Stimulated activated memory B cell treated with anti-CD40 and anti-IgM and Interleukin-4, amounts not matched to agents 10 μg/mL and 1 μg/mL and 100 μg/mL, for 72 hours (primary cell): ENCODE measurements at regions not wholly inside any gene's neighbourhood (a gene's known extent, or its start where the extent isn't known, plus 50 kb on each side); places are given as distances from the start of the nearest gene placed in this dataset.

ENCODE experiments used
- ATAC-seq: fragments of 150-1000 bp; cut with Tn5 transposase; 2 replicates; pipeline ENCODE4 v1.10.0; 2021
- H3K27ac Mint-ChIP-seq: one replicate; pipeline ENCODE4 v1.8.0; 2022; ENCODE audit warnings: mild to moderate bottlenecking, mixed read lengths
- H3K27me3 Mint-ChIP-seq: one replicate; pipeline ENCODE4 v1.8.0; 2022; ENCODE audit warnings: mixed read lengths
- H3K36me3 Mint-ChIP-seq: one replicate; pipeline ENCODE4 v1.8.0; 2022; ENCODE audit warnings: mixed read lengths
- H3K4me1 Mint-ChIP-seq: one replicate; pipeline ENCODE4 v1.8.0; 2022; ENCODE audit warnings: mixed read lengths
- H3K4me3 Mint-ChIP-seq: one replicate; pipeline ENCODE4 v1.8.0; 2022; ENCODE audit warnings: mild to moderate bottlenecking, moderate library complexity, mixed read lengths
- H3K9me3 Mint-ChIP-seq: one replicate; pipeline ENCODE4 v1.8.0; 2022; ENCODE audit warnings: mixed read lengths

GRCh38 chr13:90545070-90545840 lies 802.2 kb upstream of the MIR17HG start:
- Mint-ChIP-seq H3K27ac (no peak overlapping the region), H3K36me3 (no peaks in the 10 kb centered on the region), H3K4me3 (no peak overlapping the region), H3K9me3 (peaks cover 14% of the 10 kb centered on the region), H3K27me3 (no peaks in the 10 kb centered on the region), H3K4me1 (no peaks in the 10 kb centered on the region)
- ATAC-seq = no peak

DNA sequence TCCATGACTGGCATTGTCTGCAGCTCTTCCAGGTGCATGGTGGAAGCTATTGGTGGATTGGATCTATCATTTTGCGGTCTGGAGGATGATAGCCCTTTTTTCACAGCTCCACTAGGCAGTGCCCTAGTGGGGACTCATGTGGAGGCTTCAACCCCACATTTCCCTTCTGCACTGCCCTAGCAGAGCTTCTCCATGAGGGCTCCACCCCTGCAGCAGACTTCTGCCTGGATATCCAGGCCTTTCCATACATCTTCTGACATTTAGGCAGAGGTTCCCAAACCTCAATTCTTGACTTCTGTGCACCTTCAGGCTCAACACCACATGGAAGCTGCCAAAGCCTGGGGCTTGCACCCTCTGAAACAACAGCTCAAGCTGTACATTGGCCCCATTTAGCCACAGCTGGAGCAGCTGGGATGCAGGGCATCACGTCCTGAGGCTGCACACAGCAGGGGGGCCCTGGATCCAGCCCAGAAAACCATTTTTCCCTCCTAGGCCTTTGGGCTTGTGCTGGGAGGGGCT lies 800.2 kb upstream of the MIR17HG start:
- ATAC-seq = no peak
- Mint-ChIP-seq H3K27me3 (no peaks in the 10 kb centered on the region), H3K9me3 (peaks cover 14% of the 10 kb centered on the region), H3K4me1 (no peaks in the 10 kb centered on the region), H3K4me3 (no peak overlapping the region), H3K36me3 (no peaks in the 10 kb centered on the region), H3K27ac (no peak overlapping the region)

GRCh38 chr13:90551253-90551652 lies 796.2 kb upstream of the MIR17HG start:
- no peaks in the 10 kb centered on the region for H3K36me3 Mint-ChIP-seq
- H3K27ac Mint-ChIP-seq = no peak overlapping the region
- H3K4me1 Mint-ChIP-seq = no peaks in the 10 kb centered on the region
- no peak overlapping the region for H3K4me3 Mint-ChIP-seq
- ATAC-seq = no peak
- H3K27me3 Mint-ChIP-seq = no peaks in the 10 kb centered on the region
- H3K9me3 Mint-ChIP-seq = peaks cover 12% of the 10 kb centered on the region

DNA sequence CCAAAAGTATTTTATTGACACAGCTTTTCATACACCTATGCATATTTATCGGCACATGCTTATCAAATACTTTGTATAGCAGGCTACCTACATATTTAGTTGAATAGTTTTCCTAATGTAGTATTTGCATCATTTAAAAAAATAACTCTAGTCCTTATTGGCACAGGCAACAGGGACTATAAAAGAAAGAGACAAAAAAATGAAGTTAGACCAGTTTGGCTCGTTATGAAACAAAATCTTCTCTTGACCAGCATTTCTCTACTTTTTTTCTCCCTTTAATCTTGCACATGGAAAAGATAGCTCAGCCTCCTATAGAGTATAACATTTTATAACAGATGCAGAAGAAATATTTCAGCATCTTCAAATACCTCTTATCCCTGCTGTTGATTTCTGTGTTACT lies 794.8 kb upstream of the MIR17HG start:
- Mint-ChIP-seq H3K4me3 (no peak overlapping the region), H3K9me3 (peaks cover 8% of the 10 kb centered on the region), H3K27me3 (no peaks in the 10 kb centered on the region), H3K4me1 (no peaks in the 10 kb centered on the region), H3K36me3 (no peaks in the 10 kb centered on the region), H3K27ac (no peak overlapping the region)
- ATAC-seq = no peak

DNA sequence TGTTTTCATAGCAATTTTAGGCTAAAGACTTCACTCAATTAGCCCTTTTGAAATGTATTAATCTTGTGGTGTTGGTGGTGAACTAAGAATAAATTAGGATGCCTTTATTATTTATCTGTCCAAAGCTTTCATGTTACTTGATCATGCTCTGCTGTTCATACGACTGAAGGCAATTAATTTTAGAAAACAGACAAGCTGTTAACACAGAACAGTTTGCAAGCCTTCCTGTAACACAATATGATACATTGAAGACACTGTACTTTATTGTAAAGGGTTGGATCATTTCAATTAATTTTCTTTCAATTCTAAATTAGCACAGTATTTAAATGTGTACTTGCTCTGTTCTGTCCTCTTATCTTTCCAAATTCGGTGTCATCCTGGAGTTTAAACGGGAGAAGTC lies 794.3 kb upstream of the MIR17HG start:
- no peak overlapping the region for H3K27ac Mint-ChIP-seq
- H3K27me3 Mint-ChIP-seq = no peaks in the 10 kb centered on the region

GRCh38 chr13:90557626-90558025 lies 789.9 kb upstream of the MIR17HG start:
- no peaks in the 10 kb centered on the region for H3K27me3 Mint-ChIP-seq

More for the DNA sequence above, 794.3 kb upstream of the MIR17HG start:
- no peak overlapping the region for H3K4me3 Mint-ChIP-seq
- peaks cover 5% of the 10 kb centered on the region for H3K9me3 Mint-ChIP-seq
- ATAC-seq = no peak
- H3K4me1 Mint-ChIP-seq = no peaks in the 10 kb centered on the region
- H3K36me3 Mint-ChIP-seq = no peaks in the 10 kb centered on the region

DNA sequence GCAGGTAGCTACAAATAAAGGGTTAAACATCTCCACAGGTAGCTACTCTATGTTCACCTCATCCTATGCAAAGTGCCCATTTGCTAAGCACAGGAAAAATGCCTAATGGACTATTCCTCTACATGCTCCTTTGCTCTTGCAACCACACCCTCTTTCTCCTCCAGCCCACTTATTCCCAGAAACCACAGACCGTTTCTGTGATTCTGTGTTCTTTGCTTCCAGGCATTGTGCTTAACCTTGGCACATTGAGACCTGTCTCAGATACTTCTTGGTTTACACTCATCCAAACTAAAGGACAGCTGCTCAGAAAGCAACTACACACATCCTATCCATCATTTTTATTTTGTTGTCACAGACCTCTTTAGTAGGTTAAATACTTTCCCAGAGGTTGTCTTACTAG lies 785.0 kb upstream of the MIR17HG start:
- no peak overlapping the region for H3K27ac Mint-ChIP-seq
- H3K36me3 Mint-ChIP-seq = no peaks in the 10 kb centered on the region
- no peaks in the 10 kb centered on the region for H3K4me1 Mint-ChIP-seq
- H3K9me3 Mint-ChIP-seq = peaks cover 5% of the 10 kb centered on the region
- no peak for ATAC-seq
- no peaks in the 10 kb centered on the region for H3K27me3 Mint-ChIP-seq
- H3K4me3 Mint-ChIP-seq = no peak overlapping the region

More at GRCh38 chr13:90557626-90558025, 789.9 kb upstream of the MIR17HG start:
- Mint-ChIP-seq H3K4me3 (no peak overlapping the region), H3K4me1 (no peaks in the 10 kb centered on the region), H3K27ac (no peak overlapping the region), H3K9me3 (peaks cover 7% of the 10 kb centered on the region), H3K36me3 (no peaks in the 10 kb centered on the region)
- no peak for ATAC-seq

DNA sequence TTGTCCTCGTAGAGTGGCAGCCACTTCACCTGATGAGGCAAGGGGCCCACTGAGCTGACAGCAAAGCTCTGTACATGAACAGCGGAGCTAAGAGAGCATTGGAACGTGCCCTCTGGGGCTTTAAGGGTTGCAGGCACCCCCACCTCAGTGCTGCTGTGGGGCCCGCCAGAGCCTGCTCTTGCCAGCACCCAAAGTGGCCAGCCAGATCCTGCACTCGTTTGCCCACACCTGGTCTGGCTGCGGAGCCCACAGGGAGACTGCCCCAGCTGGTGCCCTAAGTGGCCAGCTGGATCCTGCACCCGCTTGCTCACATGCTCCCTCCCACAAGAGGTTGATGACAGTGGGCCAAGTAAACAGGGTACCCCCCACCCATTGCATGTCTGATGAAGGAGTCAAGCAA lies 783.4 kb upstream of the MIR17HG start:
- H3K4me1 Mint-ChIP-seq = no peaks in the 10 kb centered on the region
- H3K4me3 Mint-ChIP-seq = no peak overlapping the region
- no peaks in the 10 kb centered on the region for H3K36me3 Mint-ChIP-seq
- no peak for ATAC-seq
- peaks cover 7% of the 10 kb centered on the region for H3K9me3 Mint-ChIP-seq
- H3K27me3 Mint-ChIP-seq = no peaks in the 10 kb centered on the region
- no peak overlapping the region for H3K27ac Mint-ChIP-seq

- H3K27me3 Mint-ChIP-seq = no peaks in the 10 kb centered on the region
- H3K27ac Mint-ChIP-seq = no peak overlapping the region
- H3K4me1 Mint-ChIP-seq = no peaks in the 10 kb centered on the region
- no peaks in the 10 kb centered on the region for H3K36me3 Mint-ChIP-seq
- ATAC-seq = no peak
- H3K4me3 Mint-ChIP-seq = no peak overlapping the region
- H3K9me3 Mint-ChIP-seq = peaks cover 8% of the 10 kb centered on the region
These were observed 782.9 kb upstream of the MIR17HG start for GRCh38 chr13:90564566-90564965.

GRCh38 chr13:90565985-90566713 lies 781.3 kb upstream of the MIR17HG start:
- no peak for ATAC-seq
- Mint-ChIP-seq H3K4me3 (no peak overlapping the region), H3K27me3 (no peaks in the 10 kb centered on the region), H3K9me3 (peaks cover 5% of the 10 kb centered on the region), H3K36me3 (no peaks in the 10 kb centered on the region), H3K4me1 (no peaks in the 10 kb centered on the region), H3K27ac (no peak overlapping the region)

- H3K27me3 Mint-ChIP-seq = no peaks in the 10 kb centered on the region
- no peaks in the 10 kb centered on the region for H3K4me1 Mint-ChIP-seq
- H3K4me3 Mint-ChIP-seq = no peak overlapping the region
- H3K36me3 Mint-ChIP-seq = no peaks in the 10 kb centered on the region
- peaks cover 5% of the 10 kb centered on the region for H3K9me3 Mint-ChIP-seq
- no peak overlapping the region for H3K27ac Mint-ChIP-seq
- ATAC-seq = no peak
These were observed 779.3 kb upstream of the MIR17HG start for GRCh38 chr13:90568165-90568564.

GRCh38 chr13:90576067-90576466 lies 771.4 kb upstream of the MIR17HG start:
- Mint-ChIP-seq H3K9me3 (peaks cover 2% of the 10 kb centered on the region), H3K4me3 (no peak overlapping the region), H3K27ac (no peak overlapping the region), H3K36me3 (no peaks in the 10 kb centered on the region), H3K4me1 (no peaks in the 10 kb centered on the region), H3K27me3 (no peaks in the 10 kb centered on the region)
- no peak for ATAC-seq

DNA sequence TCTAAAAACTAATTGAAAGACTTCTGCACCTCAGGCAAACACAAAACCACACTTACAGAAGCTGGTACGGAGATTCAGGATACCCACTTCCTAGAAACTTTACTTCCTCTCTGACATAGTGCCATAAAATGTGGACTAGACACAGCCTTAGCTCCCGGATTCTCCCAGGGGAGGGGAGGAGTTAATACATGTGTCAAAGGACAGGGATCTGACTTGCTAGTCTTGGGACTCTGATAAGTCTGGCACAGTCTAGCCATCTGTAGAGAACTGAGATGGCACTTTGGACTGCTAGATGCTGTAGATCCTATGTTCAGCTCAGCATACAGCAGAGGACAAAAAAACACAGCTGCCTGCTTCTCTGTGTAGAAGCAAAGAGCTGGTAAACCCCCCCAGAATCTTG lies 769.8 kb upstream of the MIR17HG start:
- Mint-ChIP-seq H3K9me3 (no peaks in the 10 kb centered on the region), H3K27ac (no peak overlapping the region), H3K4me1 (no peaks in the 10 kb centered on the region), H3K4me3 (no peak overlapping the region), H3K27me3 (no peaks in the 10 kb centered on the region), H3K36me3 (no peaks in the 10 kb centered on the region)
- ATAC-seq = no peak

DNA sequence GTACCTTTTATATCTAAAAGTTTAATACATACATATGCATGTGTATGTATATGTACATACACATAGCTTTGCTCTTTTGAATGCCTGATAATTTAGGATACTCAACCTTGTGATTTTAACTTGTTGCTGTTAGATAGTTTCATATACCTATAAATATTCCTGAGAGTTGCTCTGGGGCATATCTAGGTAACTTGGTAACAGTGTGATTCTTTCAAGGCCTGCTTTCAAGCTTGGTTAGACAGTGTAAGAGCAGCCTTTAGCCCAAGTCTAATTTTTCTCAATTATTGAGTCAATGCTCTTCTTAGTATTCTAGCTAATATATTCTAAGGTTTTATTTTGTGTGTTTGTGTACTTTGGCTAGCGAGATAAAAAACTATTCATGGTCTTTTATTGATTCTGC lies 762.1 kb upstream of the MIR17HG start:
- ATAC-seq = no peak
- no peak overlapping the region for H3K4me3 Mint-ChIP-seq
- no peak overlapping the region for H3K27ac Mint-ChIP-seq
- no peaks in the 10 kb centered on the region for H3K4me1 Mint-ChIP-seq
- no peaks in the 10 kb centered on the region for H3K36me3 Mint-ChIP-seq
- no peaks in the 10 kb centered on the region for H3K27me3 Mint-ChIP-seq
- peaks cover 8% of the 10 kb centered on the region for H3K9me3 Mint-ChIP-seq

DNA sequence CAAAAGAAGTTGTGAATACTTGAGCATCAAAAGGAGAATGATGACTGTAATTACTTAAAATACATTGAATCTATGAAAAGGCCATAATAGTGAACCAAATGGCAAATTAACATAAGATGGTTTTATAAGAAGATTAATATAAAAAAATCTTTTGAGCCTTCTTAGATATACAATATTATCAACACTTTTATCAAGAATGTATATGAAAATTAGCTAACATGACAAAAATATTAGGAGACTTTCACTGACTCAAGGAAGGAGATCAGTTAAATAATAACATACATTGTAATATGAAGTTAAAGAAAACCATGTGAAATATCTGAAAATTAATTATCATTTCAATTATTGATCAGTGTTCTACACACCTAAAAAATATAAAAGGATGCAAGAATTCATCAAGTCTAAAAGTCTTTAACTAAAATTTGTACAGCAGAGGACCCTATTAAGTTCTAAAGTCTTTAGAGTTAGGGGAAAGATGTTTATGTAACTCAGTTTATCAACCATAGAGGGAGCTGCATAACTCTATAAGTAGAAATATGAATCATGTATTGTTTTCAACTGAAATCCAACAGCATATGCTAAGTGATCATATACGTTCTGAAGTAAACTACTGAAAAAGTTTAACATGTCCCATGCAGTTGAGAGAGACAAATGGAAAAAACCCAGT lies 756.1 kb upstream of the MIR17HG start:
- Mint-ChIP-seq H3K36me3 (no peaks in the 10 kb centered on the region), H3K4me3 (no peak overlapping the region), H3K9me3 (peaks cover 3% of the 10 kb centered on the region), H3K4me1 (no peaks in the 10 kb centered on the region), H3K27me3 (no peaks in the 10 kb centered on the region), H3K27ac (no peak overlapping the region)
- ATAC-seq = no peak
